Activated naive CD8-positive, alpha-beta T cell treated with anti-CD3 and anti-CD28 coated beads, Interleukin-2, amount 50 U/mL, for 24 hours (primary cell): ENCODE measurements at regions not wholly inside any gene's neighbourhood (a gene's known extent, or its start where the extent isn't known, plus 50 kb on each side); places are given as distances from the start of the nearest gene placed in this dataset.

ENCODE experiments used
- ATAC-seq: fragments of 150-1000 bp; cut with Tn5 transposase; one replicate; pipeline ENCODE4 v1.10.0; 2021
- DNase-seq: peaks from one replicate; pipeline ENCODE4 v3.0.0; 2021
- H3K27ac Mint-ChIP-seq: one replicate; pipeline ENCODE4 v1.8.0; 2021; ENCODE audit warnings: mild to moderate bottlenecking, mixed read lengths
- H3K27me3 Mint-ChIP-seq: one replicate; pipeline ENCODE4 v1.8.0; 2021; ENCODE audit warnings: mixed read lengths
- H3K36me3 Mint-ChIP-seq: one replicate; pipeline ENCODE4 v1.8.0; 2021; ENCODE audit warnings: low read depth, mixed read lengths
- H3K4me1 Mint-ChIP-seq: one replicate; pipeline ENCODE4 v1.8.0; 2021; ENCODE audit warnings: mixed read lengths
- H3K4me3 Mint-ChIP-seq: one replicate; pipeline ENCODE4 v1.8.0; 2021; ENCODE audit warnings: mild to moderate bottlenecking, moderate library complexity, mixed read lengths
- H3K9me3 Mint-ChIP-seq: one replicate; pipeline ENCODE4 v1.8.0; 2021; ENCODE audit warnings: mixed read lengths

DNA sequence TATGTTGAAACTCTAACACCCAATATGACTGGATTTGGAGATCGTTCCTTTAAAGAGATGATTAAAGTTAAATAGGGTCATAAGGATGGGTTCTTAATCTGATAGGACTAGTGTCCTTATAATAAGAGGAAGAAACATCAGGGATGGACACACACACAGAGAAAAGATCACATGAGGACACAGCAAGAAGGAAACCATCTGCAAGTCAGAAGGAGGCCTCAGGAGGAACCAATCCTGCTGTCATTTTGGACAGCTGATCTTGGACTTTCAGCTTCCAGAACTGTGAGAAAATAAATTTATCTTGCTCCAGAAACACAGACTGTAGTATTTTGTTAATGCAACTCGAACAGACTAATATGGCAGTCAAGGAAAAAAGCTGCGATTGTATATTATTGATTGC lies 631.5 kb downstream of the PCDH7 start:
- ATAC-seq, result no peak
- H3K4me3 Mint-ChIP-seq, result no peak overlapping the region
- H3K36me3 Mint-ChIP-seq, result no peaks in the 10 kb centered on the region
- peaks cover 5% of the 10 kb centered on the region for H3K9me3 Mint-ChIP-seq
- H3K27me3 Mint-ChIP-seq, result no peaks in the 10 kb centered on the region
- no peak overlapping the region for H3K27ac Mint-ChIP-seq
- H3K4me1 Mint-ChIP-seq, result no peaks in the 10 kb centered on the region
- no peak for DNase-seq

DNA sequence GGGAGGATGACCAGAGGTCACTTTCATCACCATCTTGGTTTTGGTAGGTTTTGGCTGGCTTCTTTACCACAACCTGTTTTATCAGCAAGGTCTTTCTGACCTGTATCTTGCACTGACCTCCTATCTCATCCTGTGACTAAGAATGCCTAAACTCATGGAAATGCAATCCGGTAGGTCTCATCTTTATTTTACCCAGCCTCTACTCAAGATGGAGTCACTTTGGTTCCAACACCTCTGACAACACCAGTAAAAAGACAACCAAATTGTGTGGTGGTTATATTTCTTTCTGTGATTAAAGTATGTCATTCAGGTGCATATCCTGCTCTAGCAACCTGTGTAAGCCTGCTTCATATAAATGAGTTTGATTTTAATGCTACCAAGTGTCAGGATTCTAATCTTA lies 636.7 kb downstream of the PCDH7 start:
- H3K27ac Mint-ChIP-seq, result no peak overlapping the region

DNA sequence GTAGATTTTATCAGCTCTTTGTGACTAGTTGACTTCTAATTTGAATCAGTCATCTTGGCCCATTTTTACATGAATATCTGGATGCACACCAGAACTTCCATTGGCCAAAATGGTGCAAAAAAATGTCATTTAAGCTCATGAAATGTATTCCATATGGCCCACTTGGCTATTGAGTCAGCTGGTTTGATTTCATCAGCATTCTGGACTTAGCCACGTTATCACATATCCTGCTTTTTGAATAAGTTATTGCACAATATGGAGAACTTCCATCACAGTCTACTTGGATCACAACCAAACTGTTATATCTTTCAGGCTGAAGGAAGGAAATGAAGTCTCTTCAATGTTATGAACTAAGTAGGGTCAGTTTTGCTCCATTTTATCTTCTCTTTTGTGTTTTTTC lies 640.6 kb downstream of the PCDH7 start:
- Mint-ChIP-seq H3K4me1 (no peaks in the 10 kb centered on the region), H3K27me3 (no peaks in the 10 kb centered on the region), H3K36me3 (no peaks in the 10 kb centered on the region), H3K27ac (no peak overlapping the region), H3K9me3 (peaks cover 17% of the 10 kb centered on the region), H3K4me3 (no peak overlapping the region)
- ATAC-seq (no peak), DNase-seq (no peak)

More for the DNA sequence above, 636.7 kb downstream of the PCDH7 start:
- ATAC-seq (no peak), DNase-seq (no peak)
- H3K4me3 Mint-ChIP-seq, result no peak overlapping the region
- no peaks in the 10 kb centered on the region for H3K27me3 Mint-ChIP-seq
- H3K36me3 Mint-ChIP-seq, result no peaks in the 10 kb centered on the region
- H3K4me1 Mint-ChIP-seq, result no peaks in the 10 kb centered on the region
- H3K9me3 Mint-ChIP-seq, result peaks cover 16% of the 10 kb centered on the region

DNA sequence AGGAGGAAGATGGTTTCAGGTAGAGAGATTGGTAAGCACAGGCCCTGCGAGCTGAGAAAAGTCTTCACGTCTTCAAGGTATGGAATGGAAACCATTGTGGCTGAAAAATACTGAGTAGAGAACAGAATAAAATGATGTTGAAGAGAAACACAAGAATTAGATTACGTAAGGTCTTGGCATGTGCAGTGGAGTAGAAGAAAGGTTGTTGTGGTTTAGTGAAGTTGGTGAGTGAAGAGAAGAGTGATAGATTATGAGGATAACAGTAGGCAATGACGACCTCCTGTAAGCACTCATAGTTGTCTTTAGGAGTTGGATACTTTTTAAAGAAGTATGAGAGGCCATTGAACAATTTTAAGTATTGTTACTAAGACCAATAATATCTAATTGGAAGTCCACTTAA lies 642.6 kb downstream of the PCDH7 start:
- ATAC-seq, result no peak
- Mint-ChIP-seq H3K4me3 (no peak overlapping the region), H3K9me3 (peaks cover 17% of the 10 kb centered on the region), H3K36me3 (no peaks in the 10 kb centered on the region), H3K27me3 (no peaks in the 10 kb centered on the region), H3K27ac (no peak overlapping the region), H3K4me1 (no peaks in the 10 kb centered on the region)
- no peak for DNase-seq

DNA sequence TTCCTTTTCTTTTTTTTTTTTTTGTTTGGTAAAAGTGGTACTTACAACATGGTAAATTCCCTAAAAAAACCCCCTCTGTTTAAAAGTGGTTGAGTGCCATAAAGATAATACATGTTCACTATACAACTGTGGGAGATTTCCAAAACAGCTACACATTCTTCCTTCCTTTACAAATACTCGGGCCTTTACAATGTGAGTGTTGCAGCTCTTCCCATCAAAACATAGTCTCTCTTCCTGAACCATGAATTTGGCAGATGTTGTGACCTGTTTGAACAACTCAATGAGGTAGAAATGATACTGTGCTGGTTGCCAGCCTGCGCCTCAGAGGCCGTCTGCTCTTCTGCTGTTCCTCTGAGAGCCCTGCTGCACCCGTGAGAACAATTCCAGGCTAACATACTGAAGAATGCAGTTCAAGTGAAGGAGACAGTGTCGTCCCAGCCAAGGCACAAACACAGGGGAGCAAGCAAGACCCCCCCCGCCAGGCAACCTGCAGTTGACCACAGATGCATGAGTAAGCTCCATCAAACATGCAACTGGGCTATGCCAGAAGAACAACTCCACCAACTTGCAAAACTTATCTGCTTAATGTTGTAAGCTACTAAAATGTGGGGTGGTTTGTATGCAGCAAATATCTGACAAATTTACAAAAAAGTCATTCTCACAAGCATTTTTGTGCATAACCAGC lies 645.0 kb downstream of the PCDH7 start:
- no peak for ATAC-seq
- Mint-ChIP-seq H3K36me3 (no peaks in the 10 kb centered on the region), H3K4me1 (no peaks in the 10 kb centered on the region), H3K9me3 (peaks cover 17% of the 10 kb centered on the region), H3K27me3 (no peaks in the 10 kb centered on the region), H3K4me3 (no peak overlapping the region), H3K27ac (no peak overlapping the region)
- DNase-seq, result no peak

DNA sequence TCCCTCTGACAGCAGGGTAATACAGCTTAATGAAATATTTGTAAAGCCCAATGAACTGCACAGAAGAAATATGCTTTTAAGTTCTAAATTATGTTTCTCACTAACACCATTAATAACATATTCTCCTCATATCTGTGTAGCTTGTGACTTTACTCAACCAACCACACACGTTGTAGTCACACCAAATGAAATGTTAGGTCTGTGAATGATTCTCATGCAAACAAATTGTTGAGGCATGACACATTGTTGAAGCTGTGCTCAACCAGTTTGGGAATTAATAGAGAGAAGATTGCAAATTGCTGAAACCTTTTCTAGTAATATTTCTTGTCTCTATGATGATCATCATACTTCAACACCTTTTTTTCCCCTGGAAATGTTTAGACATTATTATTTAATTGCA lies 645.9 kb downstream of the PCDH7 start:
- H3K4me1 Mint-ChIP-seq, result no peaks in the 10 kb centered on the region
- H3K36me3 Mint-ChIP-seq, result no peaks in the 10 kb centered on the region
- no peak overlapping the region for H3K4me3 Mint-ChIP-seq
- H3K27ac Mint-ChIP-seq, result no peak overlapping the region
- H3K27me3 Mint-ChIP-seq, result no peaks in the 10 kb centered on the region
- no peak for DNase-seq
- H3K9me3 Mint-ChIP-seq, result peaks cover 8% of the 10 kb centered on the region
- ATAC-seq, result no peak

DNA sequence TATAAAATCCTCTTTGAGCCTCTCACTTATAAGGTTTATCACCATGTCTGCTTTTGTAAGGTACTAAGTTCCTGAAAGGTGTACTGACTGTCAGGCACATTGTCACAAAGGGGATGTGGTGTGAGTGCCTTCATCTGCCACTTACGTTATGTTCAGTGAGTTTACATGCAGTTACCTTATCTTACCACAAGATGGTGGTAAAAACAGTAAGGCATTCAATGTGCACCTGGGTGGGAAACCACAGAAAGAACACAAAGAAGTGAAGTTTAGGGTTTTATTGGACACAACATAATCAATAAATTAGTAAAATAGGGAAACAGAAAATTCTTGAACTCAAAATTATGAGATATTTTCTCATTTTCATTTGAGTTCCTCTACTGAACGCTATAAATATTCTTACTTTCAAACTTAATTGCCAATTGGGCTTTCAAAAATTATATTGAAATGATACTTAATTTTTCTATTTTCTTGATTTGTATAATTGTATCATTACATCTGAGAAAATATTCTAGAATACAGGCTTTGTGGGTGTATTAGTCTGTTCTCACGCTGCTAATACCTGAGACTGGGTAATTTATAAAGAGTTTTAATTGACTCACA lies 650.8 kb downstream of the PCDH7 start:
- Mint-ChIP-seq H3K4me3 (no peak overlapping the region), H3K36me3 (no peaks in the 10 kb centered on the region), H3K9me3 (peaks cover under 1% of the 10 kb centered on the region), H3K4me1 (no peaks in the 10 kb centered on the region), H3K27ac (no peak overlapping the region), H3K27me3 (no peaks in the 10 kb centered on the region)
- no peak for ATAC-seq
- no peak for DNase-seq

DNA sequence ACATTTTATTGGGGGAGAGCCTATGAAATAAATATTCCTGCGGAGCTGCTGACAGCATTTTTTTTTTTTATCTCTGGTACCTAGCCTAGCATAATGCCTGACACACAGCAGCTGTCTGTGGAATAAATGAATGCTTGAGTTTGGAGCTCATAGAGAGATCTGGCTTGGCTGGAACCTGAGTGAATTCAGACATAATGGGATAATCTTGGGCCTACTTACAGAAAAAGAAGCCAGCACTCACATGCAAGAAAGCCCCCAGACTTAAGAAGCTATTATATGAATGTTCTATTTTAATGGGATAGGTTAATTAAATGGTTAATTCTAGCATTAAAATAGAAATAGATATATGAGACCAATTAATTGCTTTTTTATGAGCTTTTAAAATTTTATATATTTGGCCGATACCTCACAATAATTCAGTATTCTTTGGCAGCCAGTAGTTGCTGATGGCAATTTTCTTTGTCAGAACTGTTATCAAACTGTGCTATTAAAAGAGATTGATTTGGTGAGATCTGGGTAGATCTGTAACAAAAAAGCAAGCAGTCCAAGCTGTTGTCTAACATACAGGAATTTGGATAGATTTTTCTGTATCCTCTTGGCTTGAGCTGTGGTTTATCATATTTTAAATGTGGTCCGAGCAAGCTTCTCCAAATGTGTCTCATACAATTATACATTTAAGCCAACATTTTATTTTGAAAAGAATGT lies 654.2 kb downstream of the PCDH7 start:
- H3K27ac Mint-ChIP-seq, result no peak overlapping the region
- H3K27me3 Mint-ChIP-seq, result no peaks in the 10 kb centered on the region
- ATAC-seq (no peak), DNase-seq (no peak)
- no peaks in the 10 kb centered on the region for H3K36me3 Mint-ChIP-seq
- H3K4me3 Mint-ChIP-seq, result no peak overlapping the region
- H3K4me1 Mint-ChIP-seq, result no peaks in the 10 kb centered on the region
- peaks cover 5% of the 10 kb centered on the region for H3K9me3 Mint-ChIP-seq

DNA sequence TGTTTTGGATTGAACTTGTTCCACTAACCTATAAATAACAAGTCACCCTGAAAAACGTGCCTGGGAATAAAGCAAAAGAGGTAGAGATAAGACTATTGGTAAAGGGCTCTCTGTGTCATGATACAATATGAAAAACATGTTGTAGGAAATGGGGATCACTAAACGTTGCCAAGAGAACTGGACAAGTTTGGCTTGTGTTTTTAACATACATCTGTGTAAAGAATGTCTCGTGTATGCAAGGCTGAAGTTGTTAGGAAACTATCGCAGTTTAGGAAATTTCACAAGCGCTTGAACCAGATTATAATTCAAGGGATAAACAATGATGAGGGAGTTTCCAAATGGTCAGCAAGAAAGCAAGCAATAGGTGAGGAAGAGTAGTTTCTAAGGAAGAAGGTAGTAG lies 655.8 kb downstream of the PCDH7 start:
- no peak for DNase-seq
- H3K4me3 Mint-ChIP-seq, result no peak overlapping the region
- H3K36me3 Mint-ChIP-seq, result no peaks in the 10 kb centered on the region
- no peaks in the 10 kb centered on the region for H3K27me3 Mint-ChIP-seq
- H3K4me1 Mint-ChIP-seq, result no peaks in the 10 kb centered on the region
- H3K9me3 Mint-ChIP-seq, result peaks cover 5% of the 10 kb centered on the region
- ATAC-seq, result no peak
- no peak overlapping the region for H3K27ac Mint-ChIP-seq

DNA sequence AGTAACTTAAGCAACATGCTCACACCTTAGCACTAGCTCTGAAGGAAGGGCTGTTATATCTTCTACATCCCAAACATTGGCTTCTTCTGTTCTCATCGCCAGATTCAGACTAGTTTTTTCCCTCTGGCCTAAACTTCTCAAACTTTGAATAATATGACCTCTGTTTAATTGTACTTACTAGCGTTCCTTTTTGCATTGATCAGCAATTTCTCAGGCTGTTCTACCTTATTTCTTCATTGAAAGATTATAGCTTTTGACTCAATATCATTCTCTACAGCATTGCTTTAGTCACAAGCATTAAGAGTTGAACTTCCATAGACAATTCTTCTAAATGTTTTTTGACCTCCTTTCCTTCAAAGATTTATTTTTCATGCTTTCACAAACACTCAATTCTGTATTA lies 659.2 kb downstream of the PCDH7 start:
- no peaks in the 10 kb centered on the region for H3K4me1 Mint-ChIP-seq
- H3K36me3 Mint-ChIP-seq, result no peaks in the 10 kb centered on the region
- H3K9me3 Mint-ChIP-seq, result peaks cover 5% of the 10 kb centered on the region
- ATAC-seq, result no peak
- DNase-seq, result no peak
- H3K27me3 Mint-ChIP-seq, result no peaks in the 10 kb centered on the region
- H3K4me3 Mint-ChIP-seq, result no peak overlapping the region
- H3K27ac Mint-ChIP-seq, result no peak overlapping the region

DNA sequence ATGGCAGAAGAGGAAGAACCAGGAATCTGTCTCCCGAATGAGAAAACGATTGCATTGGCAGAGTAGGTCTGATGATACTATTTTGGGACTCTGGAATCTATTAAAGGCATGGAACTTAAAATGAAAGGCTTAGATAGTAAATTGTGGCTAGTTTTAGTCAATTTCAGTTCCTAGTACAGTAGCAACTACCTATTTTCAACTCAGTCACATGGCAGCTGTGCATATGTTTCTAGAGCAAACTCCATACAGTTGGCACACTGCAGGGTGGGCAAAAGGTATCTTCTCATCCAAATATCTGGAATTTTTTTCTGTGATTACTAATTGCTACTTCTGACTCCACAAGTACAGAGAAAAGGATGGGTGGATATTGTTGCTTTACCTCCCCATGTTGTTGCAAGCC lies 663.6 kb downstream of the PCDH7 start:
- Mint-ChIP-seq H3K27ac (no peak overlapping the region), H3K27me3 (no peaks in the 10 kb centered on the region), H3K4me3 (no peak overlapping the region), H3K36me3 (no peaks in the 10 kb centered on the region), H3K9me3 (peaks cover 2% of the 10 kb centered on the region), H3K4me1 (no peaks in the 10 kb centered on the region)
- no peak for ATAC-seq
- no peak for DNase-seq

DNA sequence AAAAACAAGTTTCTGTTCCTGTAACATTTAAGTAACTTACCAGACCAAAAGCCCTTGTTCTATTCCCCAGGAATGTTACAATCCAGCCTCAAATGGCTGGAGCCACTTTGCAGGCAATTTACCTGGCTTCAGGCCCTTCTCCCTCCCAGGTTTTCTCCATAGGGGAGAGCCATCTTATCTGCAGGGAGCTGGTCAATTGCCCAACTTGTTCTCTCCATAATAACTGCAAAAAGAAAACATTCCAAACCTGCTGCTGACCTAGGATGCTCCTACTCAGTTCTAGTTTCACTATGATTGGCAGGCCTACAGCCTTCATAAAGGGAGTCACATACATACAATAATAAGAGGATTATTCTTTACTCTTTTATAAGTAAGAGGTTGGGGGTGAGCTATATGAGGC lies 670.7 kb downstream of the PCDH7 start:
- Mint-ChIP-seq H3K4me1 (no peaks in the 10 kb centered on the region), H3K4me3 (no peak overlapping the region), H3K27me3 (no peaks in the 10 kb centered on the region), H3K36me3 (no peaks in the 10 kb centered on the region), H3K9me3 (peaks cover 4% of the 10 kb centered on the region), H3K27ac (no peak overlapping the region)
- DNase-seq (no peak), ATAC-seq (no peak)

DNA sequence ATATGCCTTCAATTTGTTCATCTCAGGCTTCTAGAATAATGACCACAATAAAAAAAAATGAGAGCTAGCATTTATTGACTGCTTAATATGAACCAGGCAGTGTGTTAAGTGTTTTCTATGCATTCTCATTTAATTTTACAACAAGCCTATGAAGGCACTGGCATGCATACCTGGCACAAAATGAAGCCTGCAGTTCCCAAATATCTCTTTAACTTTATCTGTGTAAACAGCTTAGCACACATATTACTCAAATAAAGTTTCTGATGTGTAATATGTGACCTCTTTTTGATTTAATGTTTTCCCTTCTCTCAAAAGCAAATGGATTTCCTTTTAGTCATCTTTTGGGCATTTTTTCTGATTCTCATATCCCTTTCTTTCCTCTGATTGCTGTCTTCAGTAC lies 671.8 kb downstream of the PCDH7 start:
- Mint-ChIP-seq H3K27me3 (no peaks in the 10 kb centered on the region), H3K36me3 (no peaks in the 10 kb centered on the region), H3K27ac (no peak overlapping the region), H3K4me1 (no peaks in the 10 kb centered on the region), H3K9me3 (peaks cover 4% of the 10 kb centered on the region), H3K4me3 (no peak overlapping the region)
- no peak for ATAC-seq
- no peak for DNase-seq

DNA sequence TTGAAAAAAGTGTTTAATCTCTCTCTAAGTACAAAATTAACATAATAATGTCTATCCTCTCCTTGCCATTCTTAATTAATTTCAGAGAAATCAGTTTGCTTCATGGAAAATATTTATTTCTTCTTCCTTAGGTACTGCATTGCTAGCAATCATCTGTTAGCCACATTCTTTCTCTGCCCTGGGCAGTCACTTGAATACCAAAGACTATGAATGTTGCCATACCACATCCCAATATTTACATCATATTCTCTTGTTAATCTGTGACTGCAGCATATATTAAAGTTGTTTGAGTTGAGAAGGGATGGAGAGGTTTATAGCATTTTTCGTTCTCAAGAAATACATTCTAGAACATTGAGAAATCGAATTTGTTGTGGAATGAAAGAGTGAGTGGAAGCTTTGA lies 672.8 kb downstream of the PCDH7 start:
- Mint-ChIP-seq H3K4me3 (no peak overlapping the region), H3K4me1 (no peaks in the 10 kb centered on the region), H3K27ac (no peak overlapping the region), H3K9me3 (peaks cover 4% of the 10 kb centered on the region), H3K27me3 (no peaks in the 10 kb centered on the region), H3K36me3 (no peaks in the 10 kb centered on the region)
- DNase-seq, result no peak
- no peak for ATAC-seq

DNA sequence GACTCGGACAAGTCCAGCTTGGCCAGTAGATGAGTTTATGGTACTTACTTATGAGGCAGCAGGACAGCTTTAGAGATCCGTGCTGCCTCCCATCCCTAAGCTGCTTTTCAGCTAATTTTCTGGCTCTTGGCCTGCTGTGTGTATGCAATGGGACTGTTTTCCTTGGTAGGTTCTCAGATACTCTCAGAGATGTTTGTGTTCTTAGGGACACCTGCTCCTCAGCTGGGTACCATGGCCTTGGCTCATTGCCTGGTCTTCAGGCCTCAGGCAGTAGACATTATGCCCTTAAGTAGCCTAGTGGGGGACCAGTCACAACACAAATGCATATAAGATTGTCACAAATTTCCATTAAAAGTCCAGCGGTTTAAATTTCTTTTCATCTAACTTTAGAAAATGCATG lies 688.0 kb downstream of the PCDH7 start:
- Mint-ChIP-seq H3K36me3 (no peaks in the 10 kb centered on the region), H3K4me3 (no peak overlapping the region), H3K4me1 (no peaks in the 10 kb centered on the region), H3K27ac (no peak overlapping the region), H3K9me3 (peaks cover 7% of the 10 kb centered on the region), H3K27me3 (no peaks in the 10 kb centered on the region)
- ATAC-seq (no peak), DNase-seq (no peak)
